A673 (cell line): ENCODE measurements at regions not wholly inside any gene's neighbourhood (a gene's known extent, or its start where the extent isn't known, plus 50 kb on each side); places are given as distances from the start of the nearest gene placed in this dataset.

Source experiments
- BruUV-seq: library from RNA; stranded (reverse); fragments of 400-500 nt; replicated peaks from 2 replicates; lab custom pipeline; 2021; lab: Mats Ljungman, UMichigan
- CTCF ChIA-PET: fragments of 300-600 bp; sonication (Branson Sonifier 250); formaldehyde crosslinking; loops from one replicate; lab custom pipeline; 2022; ENCODE audit warnings: antibody characterized with exemption; lab: Charles Lee
- POLR2A ChIA-PET: fragments of 300-600 bp; sonication (Branson Sonifier 250); formaldehyde crosslinking; loops from one replicate; lab custom pipeline; 2022; ENCODE audit warnings: antibody characterized with exemption; ENCODE audit not compliant: low non-redundant PET; lab: Charles Lee
- DNase-seq: peaks from one replicate; pipeline ENCODE4 v3.0.0-alpha.2; 2015; ENCODE audit warnings: low spot score
- H3K27ac ChIP-seq: fragments of 200-600 bp; sonication (generic); 2 replicates; pipeline ENCODE4 v1.5.1; 2016; ENCODE audit warnings: mixed run types, low read depth, mild to moderate bottlenecking, mixed read lengths, antibody characterized with exemption, low read length; ENCODE audit not compliant: poor library complexity, severe bottlenecking
- H3K27me3 ChIP-seq: fragments of 200-600 bp; sonication (generic); replicated peaks from 2 replicates; pipeline ENCODE4 v1.6.1; 2017; ENCODE audit warnings: mixed run types, low read depth, mild to moderate bottlenecking, mixed read lengths, antibody characterized with exemption, low read length; ENCODE audit not compliant: insufficient read depth, poor library complexity
- H3K36me3 ChIP-seq: fragments of 200-600 bp; sonication (generic); 2 replicates; pipeline ENCODE4 v1.6.1; 2016; ENCODE audit warnings: mixed run types, mild to moderate bottlenecking, mixed read lengths, antibody characterized with exemption, low read length; ENCODE audit not compliant: insufficient read depth, poor library complexity, severe bottlenecking
- H3K4me1 ChIP-seq: fragments of 200-600 bp; sonication (generic); 2 replicates; pipeline ENCODE4 v1.6.1; 2017; ENCODE audit warnings: mixed run types, mild to moderate bottlenecking, mixed read lengths, antibody characterized with exemption, low read length; ENCODE audit not compliant: insufficient read depth, poor library complexity, severe bottlenecking
- H3K4me3 ChIP-seq: fragments of 200-600 bp; sonication (generic); 2 replicates; pipeline ENCODE4 v1.5.1; 2016; ENCODE audit warnings: low read depth, mixed run types, mild to moderate bottlenecking, mixed read lengths, low read length; ENCODE audit not compliant: poor library complexity, severe bottlenecking
- H3K9me3 ChIP-seq: fragments of 200-600 bp; sonication (generic); 2 replicates; pipeline ENCODE4 v1.6.1; 2016; ENCODE audit warnings: mixed run types, low read depth, mild to moderate bottlenecking, mixed read lengths, antibody characterized with exemption, low read length; ENCODE audit not compliant: poor library complexity, severe bottlenecking
- EZH2 ChIP-seq: fragments of 200-600 bp; sonication (generic); IDR thresholded peaks from 2 replicates; pipeline ENCODE4 v1.6.1; 2017; ENCODE audit warnings: borderline replicate concordance, low read depth, mild to moderate bottlenecking, mixed read lengths, antibody characterized with exemption, low read length; ENCODE audit not compliant: poor library complexity, severe bottlenecking
- intact Hi-C: fragments of 100-400 bp; cut with micrococcal nuclease; formaldehyde crosslinking; loops from one replicate; pipeline ENCODE4 v1.10.0; 2022; ENCODE audit not compliant: unreplicated experiment
- TF ChIP-seq, protein P1 (sequence below): fragments of 300-800, 200-600 bp; sonication (generic); conservative IDR thresholded peaks from 2 replicates; pipeline ENCODE4 v1.5.1; 2017; ENCODE audit warnings: low read depth, mild to moderate bottlenecking, antibody characterized with exemption, low read length, moderate library complexity, mixed read lengths

DNA sequence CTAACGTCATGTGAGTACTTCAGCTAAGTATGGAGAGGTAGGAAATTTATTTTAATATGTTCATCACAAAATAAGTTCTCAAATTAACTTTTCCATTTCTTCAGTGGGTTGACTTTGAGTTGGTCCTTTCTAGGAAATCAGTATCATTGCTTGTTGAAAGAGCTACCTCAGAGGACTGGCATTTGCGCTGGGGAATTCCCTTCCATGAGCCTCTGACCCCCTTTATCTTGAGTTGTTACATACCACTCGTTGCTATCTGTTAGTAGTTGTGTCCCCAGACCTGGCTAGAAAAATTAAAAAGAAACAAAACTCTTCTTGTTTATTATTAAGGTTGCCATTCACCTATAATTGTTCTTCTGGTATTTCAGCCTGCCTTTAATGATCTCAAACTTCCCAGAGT lies 96.8 kb upstream of the ROBO2 start:
- TF ChIP-seq, protein P1, sequence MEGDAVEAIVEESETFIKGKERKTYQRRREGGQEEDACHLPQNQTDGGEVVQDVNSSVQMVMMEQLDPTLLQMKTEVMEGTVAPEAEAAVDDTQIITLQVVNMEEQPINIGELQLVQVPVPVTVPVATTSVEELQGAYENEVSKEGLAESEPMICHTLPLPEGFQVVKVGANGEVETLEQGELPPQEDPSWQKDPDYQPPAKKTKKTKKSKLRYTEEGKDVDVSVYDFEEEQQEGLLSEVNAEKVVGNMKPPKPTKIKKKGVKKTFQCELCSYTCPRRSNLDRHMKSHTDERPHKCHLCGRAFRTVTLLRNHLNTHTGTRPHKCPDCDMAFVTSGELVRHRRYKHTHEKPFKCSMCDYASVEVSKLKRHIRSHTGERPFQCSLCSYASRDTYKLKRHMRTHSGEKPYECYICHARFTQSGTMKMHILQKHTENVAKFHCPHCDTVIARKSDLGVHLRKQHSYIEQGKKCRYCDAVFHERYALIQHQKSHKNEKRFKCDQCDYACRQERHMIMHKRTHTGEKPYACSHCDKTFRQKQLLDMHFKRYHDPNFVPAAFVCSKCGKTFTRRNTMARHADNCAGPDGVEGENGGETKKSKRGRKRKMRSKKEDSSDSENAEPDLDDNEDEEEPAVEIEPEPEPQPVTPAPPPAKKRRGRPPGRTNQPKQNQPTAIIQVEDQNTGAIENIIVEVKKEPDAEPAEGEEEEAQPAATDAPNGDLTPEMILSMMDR: no peak
- no peak for DNase-seq
- ChIA-PET POLR2A (no interaction called here), CTCF (no interaction called here)
- no TSS peak for BruUV-seq
- intact Hi-C loops: no loop called here
- no peaks in the 10 kb centered on the region for H3K4me1 ChIP-seq
- H3K36me3 ChIP-seq: no peaks in the 10 kb centered on the region
- no peak overlapping the region for H3K27ac ChIP-seq
- H3K4me3 ChIP-seq: no peak overlapping the region
- H3K27me3 ChIP-seq: no peaks in the 10 kb centered on the region
- H3K9me3 ChIP-seq: no peaks in the 10 kb centered on the region

DNA sequence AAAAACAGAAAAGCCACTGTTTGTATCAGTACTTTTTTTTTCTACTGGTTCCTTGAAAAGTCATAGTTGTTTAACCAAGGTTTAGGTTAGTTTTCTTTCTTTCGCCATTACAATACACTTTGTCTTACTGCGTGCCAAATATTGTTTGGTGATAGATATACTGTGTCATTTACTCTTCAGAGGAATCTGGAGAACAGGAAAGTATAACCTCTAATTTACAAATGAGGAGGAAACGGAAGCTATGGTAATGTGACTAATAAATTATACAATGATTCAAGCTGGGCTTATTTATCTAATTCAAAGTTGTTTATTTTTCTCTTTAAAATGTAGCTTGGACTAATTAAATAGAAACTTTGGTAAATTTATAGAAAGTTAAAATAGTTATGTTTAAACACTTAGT lies 96.2 kb upstream of the ROBO2 start:
- no peaks in the 10 kb centered on the region for H3K36me3 ChIP-seq
- no TSS peak for BruUV-seq
- no peak overlapping the region for H3K27ac ChIP-seq
- H3K4me1 ChIP-seq: no peaks in the 10 kb centered on the region
- ChIA-PET POLR2A (no interaction called here), CTCF (no interaction called here)
- no peaks in the 10 kb centered on the region for H3K27me3 ChIP-seq
- no peak overlapping the region for H3K4me3 ChIP-seq
- H3K9me3 ChIP-seq: no peaks in the 10 kb centered on the region
- TF ChIP-seq, protein P1: no peak
- TF ChIP-seq EZH2: no peak
- DNase-seq: peak; percentile 23
- intact Hi-C loops: no loop called here

DNA sequence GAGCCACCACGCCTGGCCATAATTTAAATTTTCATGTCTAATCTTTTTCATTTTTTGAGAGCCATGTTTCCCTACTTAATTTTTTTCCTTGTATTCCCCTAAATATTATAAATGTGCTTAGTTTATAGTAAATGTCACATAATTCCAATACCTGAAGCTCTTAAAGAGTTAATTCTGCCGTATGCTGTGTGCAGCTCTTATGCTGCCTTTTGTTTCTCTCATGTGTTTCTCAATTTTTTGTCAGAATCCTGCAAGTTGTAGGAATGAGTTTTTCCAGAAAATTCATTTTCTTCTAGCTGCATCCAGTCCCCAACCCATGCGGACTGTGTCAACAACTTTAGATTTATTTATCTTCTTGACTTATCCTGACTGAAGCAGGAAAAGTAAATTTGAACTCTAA lies 90.9 kb upstream of the ROBO2 start:
- TF ChIP-seq, protein P1: no peak
- TF ChIP-seq EZH2: no peak
- Histone ChIP-seq H3K4me3 (no peak overlapping the region), H3K4me1 (no peaks in the 10 kb centered on the region), H3K36me3 (no peaks in the 10 kb centered on the region), H3K27ac (no peak overlapping the region), H3K27me3 (no peaks in the 10 kb centered on the region), H3K9me3 (no peaks in the 10 kb centered on the region)
- ChIA-PET CTCF (no interaction called here), POLR2A (no interaction called here)
- intact Hi-C loops: no loop called here
- no peak for DNase-seq
- no TSS peak for BruUV-seq
